PC-3 (cell line): ENCODE measurements at regions not wholly inside any gene's neighbourhood (a gene's known extent, or its start where the extent isn't known, plus 50 kb on each side); places are given as distances from the start of the nearest gene placed in this dataset.

Experiments used
- CTCF ChIP-seq: fragments of 300-600 bp; sonication (generic); conservative IDR thresholded peaks from 2 replicates; pipeline ENCODE4 v1.5.1; 2017; ENCODE audit warnings: antibody characterized with exemption, low read depth, mild to moderate bottlenecking, low read length
- EZH2 ChIP-seq: fragments of 300-600 bp; sonication (generic); IDR thresholded peaks from one replicate; pipeline ENCODE4 v1.6.1; 2017; ENCODE audit warnings: antibody characterized with exemption, mild to moderate bottlenecking, low read length; ENCODE audit not compliant: unreplicated experiment
- EZH2phosphoT487 ChIP-seq: fragments of 300-600 bp; sonication (generic); IDR thresholded peaks from 2 replicates; pipeline ENCODE4 v1.6.1; 2018; ENCODE audit warnings: mild to moderate bottlenecking, antibody characterized with exemption, low read length, borderline replicate concordance

- TF ChIP-seq CTCF (no peak), EZH2 (no peak), EZH2phosphoT487 (no peak)
Measured at GRCh38 chr3:14000556-14000955, 120.7 kb upstream of the WNT7A start.
